ENCODE measurements at regions not wholly inside any gene's neighbourhood (a gene's known extent, or its start where the extent isn't known, plus 50 kb on each side); places are given as distances from the start of the nearest gene placed in this dataset.

DNA sequence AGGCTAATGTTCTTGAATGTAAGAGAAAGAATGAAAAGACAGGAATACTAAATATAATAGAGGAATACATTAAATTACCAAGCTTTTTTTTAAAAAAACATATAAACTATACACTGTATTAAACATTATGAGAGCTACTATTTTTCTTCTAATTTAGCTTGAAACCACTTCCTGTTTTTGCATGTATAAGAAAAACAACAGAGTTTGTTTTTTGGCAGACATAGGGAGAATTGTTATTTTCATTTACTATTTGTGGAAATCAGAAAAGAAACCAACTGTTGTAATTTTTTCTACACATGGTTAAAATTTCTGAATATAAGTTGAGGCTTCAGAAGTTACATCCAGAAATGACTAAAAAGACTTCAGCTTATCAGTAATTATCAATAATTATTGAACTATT lies 991.8 kb upstream of the GJE1 start:
- Histone ChIP-seq H3K4me1 (ENCODE audit: control insufficient read depth, insufficient read depth, low read length) (no peaks in the 10 kb centered on the region), H3K36me3 (ENCODE audit: control insufficient read depth, insufficient read depth, low read length, severe bottlenecking) (no peaks in the 10 kb centered on the region), H3K9me3 (ENCODE audit: control insufficient read depth, low read length) (no peaks in the 10 kb centered on the region), H3K4me3 (ENCODE audit: low read length) (no peak overlapping the region), H3K27me3 (replicated peaks; ENCODE audit: control insufficient read depth, insufficient read depth, low read length) (no peaks in the 10 kb centered on the region), H3K9ac (ENCODE audit: low read length) (no peak overlapping the region)
- no peak for DNase-seq (ENCODE audit: low read depth)

DNA sequence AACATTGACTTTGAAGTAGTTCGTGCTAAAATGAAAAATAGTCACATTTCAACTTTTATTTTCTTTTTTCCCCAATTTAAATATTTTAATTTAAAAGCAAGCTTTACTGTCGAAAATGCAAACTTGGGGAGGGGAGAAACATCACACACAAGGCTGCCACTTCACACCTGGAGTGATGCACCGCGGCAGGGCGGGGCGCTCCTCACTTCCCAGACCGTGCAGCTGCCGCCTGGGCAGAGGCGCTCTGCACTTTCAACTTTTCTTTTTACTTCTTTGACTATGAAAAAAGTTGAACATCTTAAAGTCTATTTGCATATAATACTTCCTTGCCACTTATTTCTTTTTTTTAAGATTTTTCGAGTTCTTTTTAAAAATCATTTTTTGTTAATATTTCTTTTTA lies 993.3 kb upstream of the GJE1 start:
- H3K4me3 ChIP-seq (ENCODE audit: low read length), result no peak overlapping the region
- no peaks in the 10 kb centered on the region for H3K4me1 ChIP-seq (ENCODE audit: control insufficient read depth, insufficient read depth, low read length)
- DNase-seq (ENCODE audit: low read depth), result no peak
- no peak overlapping the region for H3K9ac ChIP-seq (ENCODE audit: low read length)
- H3K9me3 ChIP-seq (ENCODE audit: control insufficient read depth, low read length), result no peaks in the 10 kb centered on the region
- no peaks in the 10 kb centered on the region for H3K27me3 ChIP-seq (replicated peaks; ENCODE audit: control insufficient read depth, insufficient read depth, low read length)
- no peaks in the 10 kb centered on the region for H3K36me3 ChIP-seq (ENCODE audit: control insufficient read depth, insufficient read depth, low read length, severe bottlenecking)

DNA sequence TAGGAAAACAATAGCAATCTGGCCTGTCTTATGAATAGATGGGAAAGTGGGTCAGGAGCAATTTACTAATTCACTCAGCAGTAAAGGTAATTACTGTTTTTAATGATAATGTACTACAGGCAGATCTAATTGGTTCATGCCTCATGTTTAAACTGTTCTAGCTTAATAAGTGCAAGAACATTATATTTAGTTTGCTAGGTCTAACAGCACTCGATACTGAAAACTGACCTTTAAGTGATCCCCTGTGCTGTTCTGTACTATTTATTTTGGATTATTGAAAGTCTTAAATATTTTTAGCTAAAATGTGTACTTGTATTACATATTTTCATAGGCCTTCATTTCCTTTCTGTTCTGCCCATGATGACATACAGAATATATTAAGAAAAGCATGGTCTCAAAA lies 998.0 kb upstream of the GJE1 start:
- H3K4me3 ChIP-seq (ENCODE audit: low read length), result no peak overlapping the region
- no peaks in the 10 kb centered on the region for H3K27me3 ChIP-seq (replicated peaks; ENCODE audit: control insufficient read depth, insufficient read depth, low read length)
- peaks cover 18% of the 10 kb centered on the region for H3K4me1 ChIP-seq (ENCODE audit: control insufficient read depth, insufficient read depth, low read length)
- peak; percentile 15 for DNase-seq (ENCODE audit: low read depth)
- H3K36me3 ChIP-seq (ENCODE audit: control insufficient read depth, insufficient read depth, low read length, severe bottlenecking), result no peaks in the 10 kb centered on the region
- no peaks in the 10 kb centered on the region for H3K9me3 ChIP-seq (ENCODE audit: control insufficient read depth, low read length)
- no peak overlapping the region for H3K9ac ChIP-seq (ENCODE audit: low read length)

DNA sequence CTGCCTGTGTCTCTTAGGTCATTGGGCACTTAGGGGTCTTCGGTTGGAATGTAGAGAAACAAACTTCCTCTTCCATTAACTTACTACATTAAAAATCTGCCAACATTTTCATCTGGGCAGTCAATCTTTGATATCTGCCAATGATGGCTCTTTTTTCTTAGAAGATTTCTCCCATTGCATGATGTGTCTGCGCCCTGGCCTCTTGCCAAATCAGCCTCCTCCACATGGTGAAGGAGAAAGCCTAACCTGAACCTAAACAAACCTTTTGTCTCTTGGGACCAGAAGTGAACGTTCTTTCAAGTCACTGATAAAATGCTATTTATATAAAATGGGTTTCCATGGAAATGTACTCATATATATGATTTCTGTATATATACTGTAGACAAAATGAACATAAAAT lies 998.9 kb upstream of the GJE1 start:
- no peaks in the 10 kb centered on the region for H3K27me3 ChIP-seq (replicated peaks; ENCODE audit: control insufficient read depth, insufficient read depth, low read length)
- H3K9ac ChIP-seq (ENCODE audit: low read length), result no peak overlapping the region
- DNase-seq (ENCODE audit: low read depth), result no peak
- no peak overlapping the region for H3K4me3 ChIP-seq (ENCODE audit: low read length)
- H3K4me1 ChIP-seq (ENCODE audit: control insufficient read depth, insufficient read depth, low read length), result peaks cover 18% of the 10 kb centered on the region
- H3K36me3 ChIP-seq (ENCODE audit: control insufficient read depth, insufficient read depth, low read length, severe bottlenecking), result no peaks in the 10 kb centered on the region
- no peaks in the 10 kb centered on the region for H3K9me3 ChIP-seq (ENCODE audit: control insufficient read depth, low read length)

DNA sequence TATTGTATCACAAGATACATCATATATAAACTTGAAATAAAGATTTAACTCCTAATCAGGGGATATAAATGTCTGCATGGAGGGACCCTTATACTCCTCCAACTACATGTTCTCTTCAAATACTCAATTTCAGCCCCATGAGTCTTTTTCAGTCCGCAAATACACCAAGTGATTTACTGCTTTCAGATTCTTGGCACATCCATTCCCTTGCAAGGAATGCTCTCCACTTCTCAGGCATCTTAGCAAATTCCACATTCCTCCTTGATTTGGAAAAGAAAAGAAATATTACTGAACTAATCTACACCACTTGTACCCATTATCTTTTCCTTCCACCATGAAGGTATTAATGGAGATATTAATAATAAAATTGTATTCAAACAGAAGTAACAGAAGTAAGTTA lies 999.4 kb upstream of the GJE1 start:
- H3K9ac ChIP-seq (ENCODE audit: low read length), result no peak overlapping the region
- no peak overlapping the region for H3K4me3 ChIP-seq (ENCODE audit: low read length)
- H3K36me3 ChIP-seq (ENCODE audit: control insufficient read depth, insufficient read depth, low read length, severe bottlenecking), result no peaks in the 10 kb centered on the region
- peaks cover 18% of the 10 kb centered on the region for H3K4me1 ChIP-seq (ENCODE audit: control insufficient read depth, insufficient read depth, low read length)
- peak; percentile 19 for DNase-seq (ENCODE audit: low read depth)
- H3K27me3 ChIP-seq (replicated peaks; ENCODE audit: control insufficient read depth, insufficient read depth, low read length), result no peaks in the 10 kb centered on the region
- H3K9me3 ChIP-seq (ENCODE audit: control insufficient read depth, low read length), result no peaks in the 10 kb centered on the region

DNA sequence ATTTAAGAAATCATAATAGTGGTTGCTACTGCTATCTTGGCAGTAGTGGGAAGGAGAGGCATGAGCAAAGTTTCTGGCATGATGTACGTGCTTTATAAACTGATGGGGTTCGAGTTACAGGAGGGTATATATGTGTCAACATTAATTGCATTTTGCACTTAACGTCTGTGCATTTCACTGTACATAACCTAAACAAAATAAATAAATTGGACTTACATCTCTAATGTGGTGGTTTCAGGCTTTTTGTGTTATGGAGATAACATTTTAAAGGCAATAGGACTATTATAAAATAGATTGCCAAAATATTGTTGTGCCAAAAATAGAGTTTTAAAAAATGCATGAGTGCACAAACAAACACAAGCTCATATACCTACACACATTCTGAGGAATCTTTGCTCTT lies 1001.1 kb upstream of the GJE1 start:
- H3K4me3 ChIP-seq (ENCODE audit: low read length), result no peak overlapping the region
- no peaks in the 10 kb centered on the region for H3K27me3 ChIP-seq (replicated peaks; ENCODE audit: control insufficient read depth, insufficient read depth, low read length)
- no peaks in the 10 kb centered on the region for H3K9me3 ChIP-seq (ENCODE audit: control insufficient read depth, low read length)
- no peaks in the 10 kb centered on the region for H3K36me3 ChIP-seq (ENCODE audit: control insufficient read depth, insufficient read depth, low read length, severe bottlenecking)
- no peak for DNase-seq (ENCODE audit: low read depth)
- peaks cover 18% of the 10 kb centered on the region for H3K4me1 ChIP-seq (ENCODE audit: control insufficient read depth, insufficient read depth, low read length)
- no peak overlapping the region for H3K9ac ChIP-seq (ENCODE audit: low read length)

DNA sequence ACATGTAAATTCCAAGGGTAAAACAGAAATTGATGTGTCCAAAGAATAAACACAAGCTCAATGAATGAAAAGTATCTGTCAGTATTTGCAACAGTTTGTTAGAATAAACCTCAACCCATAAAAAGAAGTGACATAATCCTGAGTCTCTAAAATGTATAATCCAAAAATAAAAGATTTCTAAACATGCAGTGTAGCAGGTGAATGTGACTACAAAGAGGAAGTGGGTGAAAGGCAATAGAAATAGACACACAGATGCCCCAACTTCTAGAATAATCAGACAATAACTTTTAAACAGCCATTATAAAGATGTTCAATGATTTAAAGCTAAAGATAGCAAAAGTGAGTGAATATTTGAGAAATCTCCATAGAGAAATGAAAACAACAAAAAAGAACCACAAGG lies 1009.2 kb upstream of the GJE1 start:
- Histone ChIP-seq H3K36me3 (ENCODE audit: control insufficient read depth, insufficient read depth, low read length, severe bottlenecking) (no peaks in the 10 kb centered on the region), H3K4me3 (ENCODE audit: low read length) (no peak overlapping the region), H3K27me3 (replicated peaks; ENCODE audit: control insufficient read depth, insufficient read depth, low read length) (no peaks in the 10 kb centered on the region), H3K4me1 (ENCODE audit: control insufficient read depth, insufficient read depth, low read length) (no peaks in the 10 kb centered on the region), H3K9me3 (ENCODE audit: control insufficient read depth, low read length) (no peaks in the 10 kb centered on the region), H3K9ac (ENCODE audit: low read length) (no peak overlapping the region)
- no peak for DNase-seq (ENCODE audit: low read depth)

DNA sequence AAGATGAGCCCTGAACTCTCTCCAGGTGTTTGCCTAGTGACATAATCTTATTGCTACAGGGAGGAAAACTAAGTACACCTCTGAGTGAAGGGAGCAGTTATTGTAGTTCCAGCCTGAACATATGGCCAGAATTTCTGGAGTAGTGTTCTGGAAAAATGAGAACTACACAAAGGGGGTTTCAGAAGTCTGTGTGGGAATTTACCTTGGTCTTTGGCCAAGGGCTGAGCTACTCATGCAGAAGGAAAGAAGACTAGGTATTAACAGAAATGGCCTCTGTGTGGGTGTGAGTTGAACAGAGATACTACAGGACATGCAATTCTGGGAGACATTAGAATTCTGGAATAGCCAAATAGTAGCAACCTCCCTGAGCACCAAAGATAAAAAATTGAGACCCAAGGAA lies 1009.7 kb upstream of the GJE1 start:
- H3K36me3 ChIP-seq (ENCODE audit: control insufficient read depth, insufficient read depth, low read length, severe bottlenecking), result no peaks in the 10 kb centered on the region
- no peaks in the 10 kb centered on the region for H3K9me3 ChIP-seq (ENCODE audit: control insufficient read depth, low read length)
- H3K27me3 ChIP-seq (replicated peaks; ENCODE audit: control insufficient read depth, insufficient read depth, low read length), result no peaks in the 10 kb centered on the region
- no peak overlapping the region for H3K9ac ChIP-seq (ENCODE audit: low read length)
- no peak overlapping the region for H3K4me3 ChIP-seq (ENCODE audit: low read length)
- DNase-seq (ENCODE audit: low read depth), result no peak
- no peaks in the 10 kb centered on the region for H3K4me1 ChIP-seq (ENCODE audit: control insufficient read depth, insufficient read depth, low read length)

DNA sequence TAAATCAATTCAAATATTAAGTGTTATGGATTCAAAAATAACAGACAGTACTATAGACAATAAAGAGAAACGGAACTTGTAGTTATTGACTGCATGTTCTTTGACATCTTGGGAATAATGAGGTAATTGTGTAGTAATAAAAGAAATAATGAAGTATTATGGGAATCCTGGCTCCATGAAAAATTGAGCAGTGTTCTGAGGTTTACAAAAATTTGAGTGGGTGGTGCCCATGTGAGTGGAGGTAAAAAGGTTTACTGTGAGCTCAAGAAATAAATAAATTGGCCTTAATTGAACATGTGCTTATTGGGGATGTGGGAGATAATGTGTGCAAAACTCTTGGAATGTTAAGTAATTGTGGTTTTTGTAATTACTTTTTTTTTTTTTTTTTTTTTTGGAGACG lies 1013.7 kb upstream of the GJE1 start:
- Histone ChIP-seq H3K4me3 (ENCODE audit: low read length) (no peak overlapping the region), H3K9ac (ENCODE audit: low read length) (no peak overlapping the region), H3K4me1 (ENCODE audit: control insufficient read depth, insufficient read depth, low read length) (no peaks in the 10 kb centered on the region), H3K36me3 (ENCODE audit: control insufficient read depth, insufficient read depth, low read length, severe bottlenecking) (no peaks in the 10 kb centered on the region), H3K27me3 (replicated peaks; ENCODE audit: control insufficient read depth, insufficient read depth, low read length) (no peaks in the 10 kb centered on the region), H3K9me3 (ENCODE audit: control insufficient read depth, low read length) (no peaks in the 10 kb centered on the region)
- no peak for DNase-seq (ENCODE audit: low read depth)

DNA sequence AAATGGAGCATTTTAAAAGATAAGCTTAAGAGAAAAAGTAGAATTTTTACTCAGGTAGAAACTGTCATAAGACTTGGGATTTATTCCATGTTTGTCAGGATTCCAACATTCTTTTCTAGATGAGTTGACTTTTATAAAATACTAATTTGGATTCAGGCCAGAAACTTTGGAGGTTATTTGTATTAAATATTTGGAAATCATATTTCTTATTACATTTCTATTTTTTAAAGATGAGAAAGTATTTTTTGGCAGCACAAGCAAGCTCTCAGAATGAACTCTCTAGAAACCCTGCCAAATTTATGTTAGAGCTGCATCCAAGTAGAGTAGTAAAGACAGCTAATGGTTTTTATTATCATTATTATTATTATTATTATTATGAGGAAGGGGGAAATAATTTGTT lies 1014.9 kb upstream of the GJE1 start:
- no peak overlapping the region for H3K9ac ChIP-seq (ENCODE audit: low read length)
- no peaks in the 10 kb centered on the region for H3K9me3 ChIP-seq (ENCODE audit: control insufficient read depth, low read length)

DNA sequence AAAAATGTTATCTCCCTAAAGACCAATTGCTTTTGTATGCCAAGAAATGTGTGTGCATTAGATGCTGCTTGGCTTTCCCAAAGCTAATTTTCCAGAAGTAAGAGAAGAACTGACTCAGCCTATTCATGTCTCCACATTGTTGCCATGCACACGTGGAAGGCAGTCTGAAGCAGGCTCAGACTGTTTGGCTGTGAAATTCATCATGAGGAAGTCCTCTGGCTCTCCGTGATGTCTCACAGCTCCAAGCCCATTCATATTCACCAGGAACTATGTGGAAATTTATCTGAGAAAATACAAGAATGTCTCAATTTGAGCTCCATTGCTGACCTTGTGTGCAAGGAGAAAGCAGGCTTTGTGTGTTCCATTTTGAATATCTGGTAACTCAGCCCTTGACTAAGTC lies 1022.2 kb upstream of the GJE1 start:
- H3K4me1 ChIP-seq (ENCODE audit: control insufficient read depth, insufficient read depth, low read length), result no peaks in the 10 kb centered on the region
- H3K27me3 ChIP-seq (replicated peaks; ENCODE audit: control insufficient read depth, insufficient read depth, low read length), result no peaks in the 10 kb centered on the region
- H3K36me3 ChIP-seq (ENCODE audit: control insufficient read depth, insufficient read depth, low read length, severe bottlenecking), result no peaks in the 10 kb centered on the region
- H3K9ac ChIP-seq (ENCODE audit: low read length), result no peak overlapping the region
- H3K4me3 ChIP-seq (ENCODE audit: low read length), result peak overlapping the region; percentile 9
- DNase-seq (ENCODE audit: low read depth), result no peak
- no peaks in the 10 kb centered on the region for H3K9me3 ChIP-seq (ENCODE audit: control insufficient read depth, low read length)

More for the DNA sequence above, 1014.9 kb upstream of the GJE1 start:
- no peaks in the 10 kb centered on the region for H3K4me1 ChIP-seq (ENCODE audit: control insufficient read depth, insufficient read depth, low read length)
- H3K36me3 ChIP-seq (ENCODE audit: control insufficient read depth, insufficient read depth, low read length, severe bottlenecking), result no peaks in the 10 kb centered on the region
- DNase-seq (ENCODE audit: low read depth), result peak; percentile 27
- no peak overlapping the region for H3K4me3 ChIP-seq (ENCODE audit: low read length)
- no peaks in the 10 kb centered on the region for H3K27me3 ChIP-seq (replicated peaks; ENCODE audit: control insufficient read depth, insufficient read depth, low read length)

DNA sequence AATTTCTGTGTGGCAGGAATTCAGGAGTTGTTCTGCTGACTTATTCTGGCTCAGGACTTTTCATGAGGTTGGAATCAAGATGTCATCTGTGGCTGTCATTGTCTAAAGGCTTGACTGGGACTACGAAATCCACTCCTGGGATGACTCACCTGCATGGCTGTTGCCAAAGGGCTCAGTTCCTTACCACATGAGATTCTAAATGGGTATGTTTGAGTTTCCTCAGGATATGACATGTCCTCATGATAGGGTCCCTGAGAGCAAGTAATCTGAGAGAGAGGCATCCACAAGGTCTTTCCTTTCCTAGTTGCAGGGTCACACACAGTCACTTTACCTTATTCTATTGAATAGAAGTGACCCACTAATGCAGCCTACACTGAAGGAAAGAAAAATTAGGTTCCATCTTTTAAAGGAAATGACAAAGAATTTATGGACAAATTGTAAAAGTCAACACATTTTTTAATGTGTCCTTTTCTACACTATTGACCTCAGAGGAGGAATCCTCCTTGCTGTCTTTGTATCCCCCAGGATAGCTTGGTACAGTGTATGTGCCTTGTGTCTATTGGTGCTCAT lies 1025.0 kb upstream of the GJE1 start:
- H3K27me3 ChIP-seq (replicated peaks; ENCODE audit: control insufficient read depth, insufficient read depth, low read length), result no peaks in the 10 kb centered on the region
- H3K9me3 ChIP-seq (ENCODE audit: control insufficient read depth, low read length), result no peaks in the 10 kb centered on the region
- H3K9ac ChIP-seq (ENCODE audit: low read length), result no peak overlapping the region
- no peaks in the 10 kb centered on the region for H3K36me3 ChIP-seq (ENCODE audit: control insufficient read depth, insufficient read depth, low read length, severe bottlenecking)
- H3K4me1 ChIP-seq (ENCODE audit: control insufficient read depth, insufficient read depth, low read length), result peaks cover 4% of the 10 kb centered on the region
- H3K4me3 ChIP-seq (ENCODE audit: low read length), result no peak overlapping the region
- no peak for DNase-seq (ENCODE audit: low read depth)

Data from adipocyte (in vitro differentiated cells).